DND-41 (cell line): ENCODE measurements at regions not wholly inside any gene's neighbourhood (a gene's known extent, or its start where the extent isn't known, plus 50 kb on each side); places are given as distances from the start of the nearest gene placed in this dataset.

ENCODE experiments used
- ATAC-seq: fragments of 200-7000 bp; cut with Tn5 transposase; 3 replicates; pipeline ENCODE4 v1.9.1; 2021; ENCODE audit warnings: low read depth; ENCODE audit not compliant: insufficient read depth
- DNase-seq: peaks from one replicate; pipeline ENCODE4 v3.0.0-alpha.2; 2020
- H2AFZ ChIP-seq: 2 replicates; pipeline ENCODE4 v1.6.0; 2012; ENCODE audit warnings: low read depth, low read length
- H3K27ac ChIP-seq: 2 replicates; pipeline ENCODE4 v1.5.1; 2012; ENCODE audit warnings: low read length, inconsistent platforms
- H3K27me3 ChIP-seq: fragments of 200-600 bp; sonication (generic); 2 replicates; pipeline ENCODE4 v1.6.0; 2012; ENCODE audit warnings: low read length, mild to moderate bottlenecking, inconsistent platforms; ENCODE audit not compliant: insufficient read depth, poor library complexity
- H3K36me3 ChIP-seq: 2 replicates; pipeline ENCODE4 v1.5.1; 2012; ENCODE audit warnings: low read length, inconsistent platforms; ENCODE audit not compliant: insufficient read depth
- H3K4me1 ChIP-seq: 2 replicates; pipeline ENCODE4 v1.5.1; 2012; ENCODE audit warnings: mild to moderate bottlenecking, low read length; ENCODE audit not compliant: insufficient read depth
- H3K4me2 ChIP-seq: 2 replicates; pipeline ENCODE4 v1.6.0; 2012; ENCODE audit warnings: mild to moderate bottlenecking, moderate library complexity, low read length, inconsistent platforms; ENCODE audit not compliant: insufficient read depth
- H3K4me3 ChIP-seq, 2 experiments: fragments of 200-600 bp in 1 of 2; shearing (Covaris generic) in 1 of 2; 2 replicates each; pipeline ENCODE4 v1.5.1; 2012 to 2016; ENCODE audit warnings: inconsistent platforms in 2 of 2, low read length in 2 of 2, mild to moderate bottlenecking in 2 of 2, low read depth in 1 of 2, moderate library complexity in 1 of 2
- H3K79me2 ChIP-seq: 2 replicates; pipeline ENCODE4 v1.6.0; 2012; ENCODE audit warnings: low read length, inconsistent platforms; ENCODE audit not compliant: insufficient read depth
- H3K9ac ChIP-seq: 2 replicates; pipeline ENCODE4 v1.6.0; 2012; ENCODE audit warnings: low read depth, mild to moderate bottlenecking, inconsistent platforms, low read length, moderate library complexity
- H3K9me3 ChIP-seq: 2 replicates; pipeline ENCODE4 v1.5.1; 2012; ENCODE audit warnings: low read length, moderate library complexity, mild to moderate bottlenecking, inconsistent platforms; ENCODE audit not compliant: insufficient read depth, severe bottlenecking
- H4K20me1 ChIP-seq: 2 replicates; pipeline ENCODE4 v1.6.0; 2012; ENCODE audit warnings: low read length; ENCODE audit not compliant: insufficient read depth
- EZH2 ChIP-seq: IDR thresholded peaks from 3 replicates; pipeline ENCODE4 v1.6.1; 2012; ENCODE audit warnings: borderline replicate concordance, low read depth, mild to moderate bottlenecking, moderate library complexity, low read length, inconsistent platforms; ENCODE audit not compliant: severe bottlenecking
- TF ChIP-seq, protein P1 (sequence below): IDR thresholded peaks from 2 replicates; pipeline ENCODE4 v1.5.1; 2012; ENCODE audit warnings: borderline replicate concordance, low read length, moderate library complexity, mild to moderate bottlenecking; ENCODE audit not compliant: poor library complexity, severe bottlenecking; ENCODE audit errors: extremely low read depth

DNA sequence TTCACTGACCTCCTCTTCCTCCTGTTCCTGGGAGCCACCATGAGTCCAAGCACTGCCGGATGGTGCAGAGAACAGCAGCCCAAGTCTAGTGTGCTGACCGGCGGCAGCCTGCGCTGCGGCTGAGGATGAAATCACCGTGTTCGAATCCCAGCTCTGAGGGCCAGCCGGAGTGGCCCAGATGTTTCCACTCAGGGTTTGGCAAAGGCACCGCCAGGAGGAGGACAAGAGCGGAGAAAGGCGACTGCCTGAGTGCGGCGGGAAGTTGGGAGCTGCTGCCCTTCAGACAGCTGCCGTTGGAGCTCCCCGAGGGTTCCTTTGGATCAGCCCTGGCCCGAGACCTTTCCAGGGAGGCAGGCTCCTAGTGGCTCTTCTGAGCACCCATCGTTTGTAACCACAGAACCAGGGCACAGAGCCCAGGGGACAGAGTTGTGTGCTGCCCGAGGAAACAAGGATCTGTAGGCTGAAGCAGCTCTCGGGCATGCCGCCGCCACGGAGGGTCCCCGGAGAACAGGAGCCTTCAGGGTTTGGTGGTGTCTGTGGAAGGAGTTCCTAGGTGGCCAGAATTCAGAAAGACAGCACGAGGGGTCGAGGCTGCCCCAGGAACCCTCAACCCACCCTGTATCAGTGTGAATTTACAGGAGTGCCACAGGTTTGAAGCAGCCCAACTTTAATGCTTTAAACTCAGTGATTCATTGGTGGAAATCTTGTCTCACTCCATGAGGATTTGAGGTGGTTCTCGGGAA lies 115.6 kb upstream of the COL5A1 start:
- H3K9ac ChIP-seq = no peak overlapping the region

DNA sequence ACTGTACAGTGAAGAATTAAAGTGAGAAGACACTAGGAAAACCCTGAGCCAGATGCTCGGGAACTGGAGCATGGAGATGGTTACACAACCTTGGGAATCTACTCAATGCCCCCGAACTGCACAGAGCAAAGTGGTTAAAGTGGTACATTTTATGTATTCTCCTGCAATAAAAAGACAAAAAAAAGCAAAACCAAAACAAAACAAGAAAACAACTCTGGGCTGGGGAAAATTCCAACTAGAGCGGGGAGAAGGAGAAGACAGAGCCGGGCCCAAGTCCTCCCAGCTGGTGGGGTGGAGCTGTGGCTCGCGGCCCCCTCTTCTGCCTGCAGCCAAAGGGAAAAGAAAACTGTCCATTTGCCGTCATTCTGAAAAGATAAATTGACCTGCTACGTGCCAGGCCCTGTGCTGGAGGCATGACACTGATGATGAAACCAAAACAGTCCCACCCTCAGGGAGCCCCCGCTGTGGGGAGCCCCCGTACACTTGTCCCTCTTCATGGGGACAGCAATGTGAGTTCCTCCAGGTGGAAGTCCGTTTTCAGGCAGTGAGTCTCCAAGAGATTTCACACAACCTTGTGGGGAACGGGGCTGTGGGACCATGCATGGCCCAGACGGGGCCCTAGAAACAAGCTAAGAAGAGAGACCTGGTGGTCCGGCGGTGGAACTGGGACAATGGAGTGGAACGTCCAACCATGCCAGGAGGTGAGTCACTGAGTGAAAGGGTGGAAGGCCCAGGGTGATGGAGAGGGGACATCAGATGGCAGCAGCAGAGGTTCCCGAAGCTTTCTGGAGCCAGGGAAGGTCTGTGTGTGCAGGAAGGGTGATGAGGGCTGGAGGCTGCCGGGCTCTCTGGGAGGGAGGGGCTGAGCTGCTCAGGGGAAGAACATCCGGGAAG lies 114.8 kb upstream of the COL5A1 start:
- no peak overlapping the region for H2AFZ ChIP-seq
- no peak overlapping the region for H3K9ac ChIP-seq
- no peaks in the 10 kb centered on the region for H3K27me3 ChIP-seq
- DNase-seq (no peak), ATAC-seq (no peak)
- no peaks in the 10 kb centered on the region for H3K9me3 ChIP-seq
- H3K4me1 ChIP-seq = no peaks in the 10 kb centered on the region
- TF ChIP-seq, protein P1, sequence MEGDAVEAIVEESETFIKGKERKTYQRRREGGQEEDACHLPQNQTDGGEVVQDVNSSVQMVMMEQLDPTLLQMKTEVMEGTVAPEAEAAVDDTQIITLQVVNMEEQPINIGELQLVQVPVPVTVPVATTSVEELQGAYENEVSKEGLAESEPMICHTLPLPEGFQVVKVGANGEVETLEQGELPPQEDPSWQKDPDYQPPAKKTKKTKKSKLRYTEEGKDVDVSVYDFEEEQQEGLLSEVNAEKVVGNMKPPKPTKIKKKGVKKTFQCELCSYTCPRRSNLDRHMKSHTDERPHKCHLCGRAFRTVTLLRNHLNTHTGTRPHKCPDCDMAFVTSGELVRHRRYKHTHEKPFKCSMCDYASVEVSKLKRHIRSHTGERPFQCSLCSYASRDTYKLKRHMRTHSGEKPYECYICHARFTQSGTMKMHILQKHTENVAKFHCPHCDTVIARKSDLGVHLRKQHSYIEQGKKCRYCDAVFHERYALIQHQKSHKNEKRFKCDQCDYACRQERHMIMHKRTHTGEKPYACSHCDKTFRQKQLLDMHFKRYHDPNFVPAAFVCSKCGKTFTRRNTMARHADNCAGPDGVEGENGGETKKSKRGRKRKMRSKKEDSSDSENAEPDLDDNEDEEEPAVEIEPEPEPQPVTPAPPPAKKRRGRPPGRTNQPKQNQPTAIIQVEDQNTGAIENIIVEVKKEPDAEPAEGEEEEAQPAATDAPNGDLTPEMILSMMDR = no peak
- TF ChIP-seq EZH2 = no peak
- H3K79me2 ChIP-seq = no peaks in the 10 kb centered on the region
- H3K27ac ChIP-seq = no peak overlapping the region
- H3K4me2 ChIP-seq = no peak overlapping the region
- H3K36me3 ChIP-seq = no peaks in the 10 kb centered on the region
- no peaks in the 10 kb centered on the region for H4K20me1 ChIP-seq
- H3K4me3 ChIP-seq = no peak overlapping the region

More for the DNA sequence above, 115.6 kb upstream of the COL5A1 start:
- no peak for ATAC-seq
- Histone ChIP-seq H3K4me1 (no peaks in the 10 kb centered on the region), H3K27ac (no peak overlapping the region), H3K79me2 (no peaks in the 10 kb centered on the region), H2AFZ (no peak overlapping the region), H3K9me3 (no peaks in the 10 kb centered on the region), H3K27me3 (no peaks in the 10 kb centered on the region), H3K36me3 (no peaks in the 10 kb centered on the region), H3K4me3 (no peak overlapping the region), H4K20me1 (no peaks in the 10 kb centered on the region), H3K4me2 (no peak overlapping the region)
- TF ChIP-seq, protein P1 = no peak
- no peak for TF ChIP-seq EZH2
- DNase-seq = no peak

DNA sequence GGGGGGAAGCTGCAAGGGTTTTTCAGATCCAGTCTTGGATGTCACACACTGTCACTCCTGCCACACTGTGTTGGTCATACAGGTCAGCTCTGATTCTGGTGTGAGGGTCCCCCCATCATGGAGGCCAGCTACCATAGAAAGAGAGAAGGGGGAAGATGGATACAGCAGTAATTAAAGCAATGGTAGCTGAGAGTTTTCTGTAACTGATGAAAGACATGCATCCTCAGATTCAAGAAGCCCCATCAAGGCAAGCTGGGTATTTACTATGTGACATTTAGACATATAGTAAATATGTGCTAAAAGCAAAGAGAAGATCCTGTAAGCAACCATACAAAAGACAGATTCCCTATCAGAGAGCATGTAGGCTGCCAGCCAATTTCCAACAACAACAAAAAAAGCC lies 110.9 kb upstream of the COL5A1 start:
- no peak overlapping the region for H3K4me3 ChIP-seq
- no peaks in the 10 kb centered on the region for H3K79me2 ChIP-seq
- H3K9ac ChIP-seq = no peak overlapping the region
- H3K9me3 ChIP-seq = no peaks in the 10 kb centered on the region
- no peaks in the 10 kb centered on the region for H4K20me1 ChIP-seq
- no peaks in the 10 kb centered on the region for H3K4me1 ChIP-seq
- no peak for ATAC-seq
- H3K27me3 ChIP-seq = no peaks in the 10 kb centered on the region
- no peak overlapping the region for H3K4me2 ChIP-seq
- no peak overlapping the region for H2AFZ ChIP-seq
- DNase-seq = no peak
- no peaks in the 10 kb centered on the region for H3K36me3 ChIP-seq
- no peak for TF ChIP-seq EZH2
- TF ChIP-seq, protein P1 = no peak
- H3K27ac ChIP-seq = no peak overlapping the region
